CD4-positive, alpha-beta T cell treated with Interleukin-15 for 4 hours (primary cell): ENCODE measurements at regions not wholly inside any gene's neighbourhood (a gene's known extent, or its start where the extent isn't known, plus 50 kb on each side); places are given as distances from the start of the nearest gene placed in this dataset.

Source experiments
- DNase-seq: peaks from one replicate; pipeline ENCODE4 v3.0.0-alpha.2; 2020; ENCODE audit warnings: low spot score

DNA sequence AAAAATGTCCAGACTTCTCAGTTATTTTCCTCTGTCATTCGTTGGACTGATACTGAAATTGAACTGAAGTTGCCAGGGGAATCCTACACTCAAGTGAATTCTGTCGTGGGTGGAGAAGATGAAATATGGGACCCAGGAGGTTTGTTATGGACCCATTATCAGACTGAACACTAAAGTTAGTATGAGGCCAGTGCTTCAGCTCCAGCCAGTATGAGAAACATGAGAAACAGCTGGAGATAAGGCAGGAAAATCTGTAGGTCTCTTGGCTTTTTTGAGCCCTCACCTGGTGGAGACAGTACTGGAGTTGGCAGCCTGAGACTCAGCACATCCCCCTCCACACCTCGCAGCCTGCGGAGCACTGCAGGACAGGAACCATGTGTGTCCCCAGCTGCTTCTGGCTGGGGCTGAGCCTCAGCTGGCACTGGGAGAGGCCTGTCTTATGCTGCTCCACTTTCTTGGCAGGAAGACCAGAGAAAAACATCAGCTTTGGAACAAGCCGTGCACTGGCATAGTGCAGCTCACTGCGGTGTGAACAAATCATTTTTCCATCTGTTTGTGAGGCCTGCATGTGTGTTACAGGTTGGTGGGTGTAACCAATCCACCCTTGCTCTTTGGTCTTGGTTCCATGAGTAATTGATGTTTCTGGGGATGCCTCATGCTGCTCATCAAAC lies 641.0 kb downstream of the FGF9 start:
- no peak for DNase-seq

DNA sequence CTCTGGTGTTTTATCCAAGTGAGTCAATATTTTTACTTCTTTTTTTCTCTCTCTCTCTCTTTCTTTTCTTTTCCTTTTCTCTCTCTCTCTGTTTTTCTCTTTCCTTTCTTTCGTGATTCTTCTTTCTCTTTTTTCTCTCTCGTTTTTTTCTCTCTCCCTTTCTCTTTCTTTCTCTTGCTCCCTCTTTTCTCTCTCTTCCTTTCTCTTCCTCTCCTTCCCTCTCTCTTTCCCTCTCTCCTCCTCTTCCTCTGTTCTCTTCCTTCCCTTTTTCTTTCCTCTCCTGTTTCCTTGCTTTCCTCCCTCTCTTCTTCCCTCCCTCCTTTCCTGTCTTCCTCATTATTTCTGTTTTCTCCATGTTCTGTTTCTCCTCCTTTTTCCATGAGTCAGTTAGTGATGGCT lies 641.5 kb downstream of the FGF9 start:
- no peak for DNase-seq

DNA sequence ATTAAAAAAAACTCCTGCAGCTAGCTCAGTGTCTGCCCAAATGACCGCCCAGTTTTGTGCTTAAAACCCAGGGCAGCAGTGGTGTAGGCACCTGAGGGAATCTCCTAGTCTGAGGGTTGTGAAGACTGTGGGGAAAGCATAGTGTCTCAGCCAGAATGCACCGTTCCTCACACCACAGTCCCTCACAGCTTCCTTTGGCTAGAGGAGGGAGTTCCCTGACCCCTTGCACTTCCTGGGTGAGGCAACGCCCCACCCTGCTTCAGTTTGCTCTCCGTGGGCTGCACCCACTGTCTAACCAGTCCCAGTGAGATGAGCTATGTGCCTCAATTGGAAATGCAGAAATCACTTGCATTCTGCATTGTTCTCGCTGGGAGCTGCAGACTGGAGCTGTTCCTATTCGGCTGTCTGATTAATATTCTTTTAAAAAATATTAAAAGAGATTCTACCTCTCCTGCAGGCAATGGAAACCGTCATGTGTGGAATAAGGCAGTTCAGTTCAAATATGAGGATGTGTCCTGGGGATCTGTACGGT lies 645.7 kb downstream of the FGF9 start:
- DNase-seq, result no peak

DNA sequence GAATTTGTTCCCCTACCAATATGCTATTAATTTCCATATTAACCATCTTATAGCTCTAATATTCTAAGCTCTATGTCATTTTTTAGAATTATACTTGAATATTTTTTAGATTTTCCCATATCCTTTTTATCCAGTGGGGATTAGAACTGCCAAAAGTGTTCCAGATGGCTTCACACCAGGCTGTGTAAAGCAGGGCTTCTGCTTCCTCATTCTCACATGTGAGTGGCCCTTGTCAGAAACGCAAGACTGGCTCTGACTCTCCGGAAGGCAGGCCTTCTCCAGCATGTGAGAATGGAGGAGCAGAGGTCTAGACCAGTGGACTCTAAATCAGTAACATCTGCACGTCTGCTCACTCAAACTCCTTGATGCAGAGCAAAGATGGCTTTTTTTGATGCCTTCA lies 650.1 kb downstream of the FGF9 start:
- no peak for DNase-seq

DNA sequence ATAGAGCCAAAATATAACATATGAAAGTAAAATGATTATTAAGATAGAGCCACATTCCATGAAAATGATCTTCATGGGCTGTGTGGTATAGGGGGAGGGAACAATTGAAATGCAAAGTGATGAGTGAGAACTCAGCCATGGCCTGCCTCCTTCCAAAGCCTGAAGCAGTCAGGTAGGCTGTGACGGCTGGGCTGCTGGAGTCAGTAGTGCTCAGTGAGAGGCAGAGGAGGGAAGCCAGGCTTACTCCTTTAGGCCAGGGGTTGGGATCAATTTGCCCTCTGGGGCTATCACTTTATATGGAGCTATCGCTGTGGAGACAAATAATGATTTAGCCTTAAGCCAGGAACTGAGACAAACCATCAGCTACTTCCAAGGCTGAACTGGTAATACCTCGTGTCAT lies 654.9 kb downstream of the FGF9 start:
- no peak for DNase-seq

DNA sequence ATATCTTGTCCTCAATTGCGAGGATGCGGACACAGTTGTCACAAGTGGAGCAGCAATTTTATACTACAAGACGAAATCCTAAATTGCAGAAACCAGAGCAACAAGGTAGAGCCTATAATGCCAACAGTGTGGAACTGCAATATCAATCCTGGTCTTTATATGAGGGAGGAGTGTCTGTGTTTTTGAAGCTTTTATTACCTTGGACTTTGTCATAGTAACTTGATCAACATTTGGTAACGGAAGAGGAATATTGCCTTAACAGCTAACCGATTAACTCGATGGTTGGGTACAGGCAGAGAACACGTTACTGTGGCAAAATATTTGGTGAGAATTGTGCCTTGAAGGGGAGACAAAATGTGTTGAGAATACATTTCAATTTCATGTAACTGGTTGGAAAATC lies 661.5 kb downstream of the FGF9 start:
- no peak for DNase-seq

DNA sequence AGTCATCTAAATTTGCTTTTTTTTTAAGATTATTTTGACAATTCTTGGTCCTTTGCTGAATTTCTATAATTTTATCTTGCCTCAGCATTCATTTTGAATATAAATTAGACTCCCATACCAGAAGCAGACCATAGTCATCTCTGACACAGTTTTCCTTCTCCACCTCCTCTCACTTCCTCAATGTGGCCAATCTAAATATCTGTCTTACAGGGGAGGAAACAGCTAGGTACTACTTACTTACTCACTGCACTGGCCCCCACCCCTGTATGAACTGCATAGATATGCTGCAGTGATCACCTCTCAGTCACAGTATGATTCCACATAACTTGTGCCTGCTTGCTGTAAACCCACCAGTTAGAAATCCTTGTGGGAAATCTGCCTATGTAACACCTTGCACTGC lies 665.6 kb downstream of the FGF9 start:
- no peak for DNase-seq

DNA sequence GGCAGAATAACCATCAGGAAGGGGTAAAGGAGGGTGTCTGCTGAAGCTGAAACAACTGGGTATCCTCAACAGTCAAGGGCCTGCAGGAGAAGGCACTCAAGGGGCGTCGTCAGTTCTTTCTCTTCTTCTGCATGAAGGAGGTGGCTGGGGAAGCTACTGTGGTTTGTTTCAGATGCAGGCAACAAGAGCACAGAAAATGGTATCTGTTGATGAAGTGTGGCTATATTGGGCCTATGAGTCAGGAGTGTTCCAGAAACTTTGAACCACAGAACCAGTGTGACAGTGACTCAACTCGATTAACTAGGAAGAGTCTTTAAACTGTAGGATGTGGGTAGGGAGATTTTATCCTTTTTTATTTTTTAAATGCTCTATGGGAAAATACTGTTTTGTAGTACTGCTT lies 686.3 kb downstream of the FGF9 start:
- no peak for DNase-seq

DNA sequence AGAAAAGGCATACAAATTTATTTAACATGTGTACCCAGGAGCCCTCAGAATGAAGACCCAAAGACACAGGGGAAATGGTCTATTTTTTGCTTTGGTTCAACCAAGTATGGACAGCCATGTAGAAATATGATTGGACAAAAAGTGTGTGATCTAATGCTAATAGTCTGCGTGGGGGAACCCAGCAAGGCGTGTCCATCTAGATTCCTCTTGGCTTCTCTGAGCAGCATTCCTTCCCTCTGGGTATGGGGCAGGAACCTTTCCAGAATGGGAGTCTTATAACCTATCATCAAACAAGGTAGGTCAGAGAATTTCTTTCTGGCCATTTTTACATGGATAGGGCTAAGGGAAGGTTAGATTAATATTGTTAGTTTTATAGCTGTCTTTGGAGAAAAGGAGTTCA lies 698.2 kb downstream of the FGF9 start:
- no peak for DNase-seq

DNA sequence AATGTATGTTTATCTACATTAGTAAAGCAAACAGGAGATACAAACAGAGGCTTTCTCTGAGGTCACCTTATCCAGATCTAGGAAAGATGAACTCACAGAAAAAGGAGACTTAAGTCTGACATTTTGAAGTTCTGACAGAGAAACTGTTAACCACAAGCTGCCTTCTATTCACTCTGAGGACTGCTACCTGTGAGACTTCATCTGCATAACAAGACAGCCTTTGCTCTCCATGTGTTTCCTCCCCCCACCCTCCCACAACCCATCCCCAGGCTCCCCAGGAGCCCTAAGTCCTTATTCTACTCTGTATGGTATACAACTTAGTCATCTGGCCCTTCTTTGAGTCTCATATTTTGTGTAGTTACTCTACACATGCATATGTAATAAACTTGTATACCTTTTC lies 699.0 kb downstream of the FGF9 start:
- DNase-seq, result no peak

DNA sequence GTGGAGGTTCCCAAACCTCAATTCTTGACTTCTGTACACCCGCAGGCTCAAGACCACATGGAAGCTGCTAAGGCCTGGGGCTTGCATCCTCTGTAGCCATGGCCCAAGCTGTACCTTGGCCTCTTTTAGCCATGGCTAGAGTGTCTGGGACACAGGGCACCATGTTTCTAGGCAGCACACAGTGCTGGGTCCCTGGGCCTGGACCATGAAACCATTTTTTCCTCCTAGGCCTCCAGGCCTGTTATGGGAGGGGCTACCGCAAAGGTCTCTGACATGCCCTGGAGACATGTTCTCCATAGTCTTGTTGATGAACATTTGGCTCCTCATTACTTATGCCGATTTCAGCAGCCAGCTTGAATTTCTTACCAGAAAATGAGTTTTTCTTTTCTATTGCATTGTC lies 701.4 kb downstream of the FGF9 start:
- DNase-seq, result no peak

DNA sequence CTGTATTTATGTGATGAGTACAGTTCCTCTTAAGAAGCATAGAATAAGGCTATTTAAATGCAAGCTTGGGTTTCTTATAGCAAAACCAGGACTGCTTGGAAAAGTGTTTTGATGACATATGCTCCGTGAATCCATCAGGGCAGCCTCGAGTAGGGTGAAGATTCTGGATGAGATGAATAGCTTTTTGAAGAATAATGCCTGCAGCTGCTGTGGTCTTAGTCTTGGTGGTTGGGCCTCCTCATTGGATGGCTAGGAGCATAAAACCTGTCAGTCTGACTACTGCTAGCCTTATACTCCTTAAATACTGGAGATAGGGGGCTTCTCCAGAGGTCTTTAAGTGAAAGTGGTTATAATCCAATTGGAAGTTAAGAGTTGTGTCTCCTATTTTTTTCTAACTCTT lies 704.3 kb downstream of the FGF9 start:
- DNase-seq, result no peak

DNA sequence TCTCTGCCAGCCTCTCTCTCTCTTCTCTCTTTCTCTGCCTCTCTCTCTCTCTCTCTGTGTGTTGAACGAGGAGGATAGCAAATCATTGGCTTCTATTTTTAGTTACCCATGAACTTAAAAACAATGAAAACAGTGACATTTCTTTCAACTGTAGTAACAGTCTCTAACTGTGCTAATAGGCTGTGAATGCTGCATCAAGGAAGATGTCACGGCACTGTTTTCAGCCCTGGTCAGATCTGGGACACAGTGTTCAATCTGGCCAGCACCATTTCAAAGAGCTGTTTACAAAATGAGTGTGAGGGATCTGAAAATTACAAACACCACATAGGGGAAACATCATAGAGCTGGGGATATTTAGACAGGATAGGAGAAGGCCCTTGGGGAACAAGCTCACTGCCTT lies 717.0 kb downstream of the FGF9 start:
- DNase-seq, result no peak

DNA sequence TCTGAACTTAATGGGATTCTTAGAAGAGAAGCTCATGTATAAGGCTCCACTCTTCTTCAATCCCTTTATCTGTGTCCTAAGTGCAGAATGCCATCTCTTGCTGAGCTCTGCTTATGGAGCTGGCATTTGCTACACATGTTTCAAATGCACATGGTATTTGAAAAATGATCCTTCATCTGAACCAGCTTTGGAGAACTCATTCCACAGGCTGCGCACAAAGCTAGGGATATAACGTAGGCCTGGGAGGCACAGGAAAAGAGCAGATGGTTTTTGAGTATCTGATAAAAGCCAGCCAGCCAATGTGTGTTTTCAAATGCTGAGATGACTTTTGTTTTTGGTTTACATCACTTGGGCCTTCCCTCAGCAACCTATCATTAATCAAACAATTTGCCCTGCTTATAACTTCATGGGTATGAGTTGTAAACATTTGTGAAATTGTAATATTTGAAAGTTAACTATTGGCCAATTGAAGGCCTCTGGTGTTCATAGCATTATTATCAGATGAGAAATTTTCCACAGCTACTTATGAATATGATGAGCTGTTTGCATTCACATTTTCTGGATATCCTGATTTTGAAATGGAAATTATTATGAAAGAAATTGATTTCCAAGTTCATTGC lies 729.0 kb downstream of the FGF9 start:
- DNase-seq, result no peak

DNA sequence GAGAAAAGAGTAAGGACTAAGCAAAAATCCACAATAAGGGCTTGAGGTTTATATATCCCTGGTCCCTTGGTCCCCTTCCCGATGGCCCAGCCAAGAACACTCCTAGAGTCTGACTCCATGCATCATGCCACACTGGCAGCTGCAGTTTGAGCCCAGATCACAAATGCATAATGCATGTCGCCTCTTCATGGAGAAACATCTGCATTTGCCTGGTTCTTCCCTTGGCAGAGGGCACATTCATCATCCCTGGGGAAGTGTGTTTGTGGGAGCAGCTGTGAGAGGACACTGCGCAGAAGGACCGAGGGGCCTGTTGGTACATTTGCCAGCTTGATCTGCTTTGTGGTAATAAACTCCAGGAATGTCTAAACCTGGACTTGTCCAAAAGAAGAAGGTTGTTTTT lies 731.8 kb downstream of the FGF9 start:
- no peak for DNase-seq

DNA sequence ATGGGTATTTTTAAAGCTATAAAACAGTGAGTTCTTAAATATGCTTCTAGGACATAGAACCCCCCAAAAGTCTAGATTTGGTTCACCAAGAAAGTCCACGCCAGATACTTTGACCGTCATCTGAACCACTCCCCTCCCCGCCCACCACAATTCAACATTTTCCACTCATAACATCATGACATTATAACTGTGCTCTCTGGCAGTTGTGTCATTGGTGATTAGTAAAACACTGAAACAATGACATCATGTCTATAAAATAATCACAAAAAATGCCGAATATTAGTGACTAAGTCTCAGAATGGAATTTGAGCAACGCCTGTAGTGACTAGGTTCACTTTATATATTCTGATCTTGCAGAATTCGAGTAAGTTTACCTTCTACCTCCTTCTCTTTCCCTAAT lies 732.3 kb downstream of the FGF9 start:
- DNase-seq, result no peak

DNA sequence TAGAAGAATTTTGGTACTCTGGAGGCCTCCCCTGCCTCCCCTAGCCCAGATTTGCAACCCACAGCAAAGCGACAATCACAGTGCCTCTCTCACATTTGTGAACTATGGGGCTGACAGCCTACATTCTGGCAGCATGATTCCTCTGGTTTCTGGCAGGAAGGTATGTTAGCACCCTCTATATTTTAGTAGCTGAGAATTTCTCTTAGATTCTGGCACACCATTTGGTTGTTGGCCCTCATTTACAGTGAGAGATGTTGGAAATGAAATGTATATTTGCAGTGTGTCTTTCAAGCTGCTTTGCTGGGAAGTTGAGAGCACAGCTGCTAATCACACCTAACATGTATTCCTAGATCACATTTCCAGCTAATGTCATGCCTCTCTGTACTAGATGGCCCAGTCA lies 735.0 kb downstream of the FGF9 start:
- DNase-seq, result no peak

DNA sequence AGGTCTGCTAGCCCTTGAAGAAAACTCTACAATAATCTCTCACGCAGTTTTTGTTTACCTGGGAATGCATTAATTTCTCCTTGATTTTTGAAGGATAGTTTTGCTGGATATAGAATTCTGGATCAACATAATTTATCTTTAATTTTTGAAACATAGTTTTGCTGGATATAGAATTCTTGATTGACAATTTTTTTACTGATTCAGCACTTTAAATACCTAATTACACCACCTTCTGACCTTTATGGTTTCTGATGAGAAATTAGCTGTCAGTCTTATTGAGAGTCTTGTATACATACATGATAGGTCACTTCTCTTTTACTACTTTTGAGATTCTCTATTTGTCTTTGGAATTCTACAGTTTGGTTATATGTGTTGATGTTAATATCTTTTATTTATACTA lies 741.6 kb downstream of the FGF9 start:
- DNase-seq, result no peak

DNA sequence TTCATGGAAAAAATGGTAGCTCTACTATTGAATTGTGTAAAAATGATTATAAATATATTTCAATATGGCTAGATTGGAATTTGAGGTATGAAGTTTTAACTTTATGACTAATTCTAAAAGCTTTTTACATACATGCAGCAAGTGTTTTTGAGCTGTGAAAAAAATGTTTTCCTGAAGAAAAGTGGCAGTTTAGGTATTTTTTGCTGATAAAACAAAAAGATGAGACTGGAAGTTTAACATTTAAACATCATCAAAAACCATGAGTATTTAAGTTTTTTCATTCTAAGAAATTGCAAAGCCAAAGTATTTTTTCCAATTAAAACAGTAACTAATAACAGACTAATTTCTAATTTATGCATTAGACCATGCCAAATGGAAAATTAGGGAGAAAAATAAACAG lies 751.1 kb downstream of the FGF9 start:
- no peak for DNase-seq

DNA sequence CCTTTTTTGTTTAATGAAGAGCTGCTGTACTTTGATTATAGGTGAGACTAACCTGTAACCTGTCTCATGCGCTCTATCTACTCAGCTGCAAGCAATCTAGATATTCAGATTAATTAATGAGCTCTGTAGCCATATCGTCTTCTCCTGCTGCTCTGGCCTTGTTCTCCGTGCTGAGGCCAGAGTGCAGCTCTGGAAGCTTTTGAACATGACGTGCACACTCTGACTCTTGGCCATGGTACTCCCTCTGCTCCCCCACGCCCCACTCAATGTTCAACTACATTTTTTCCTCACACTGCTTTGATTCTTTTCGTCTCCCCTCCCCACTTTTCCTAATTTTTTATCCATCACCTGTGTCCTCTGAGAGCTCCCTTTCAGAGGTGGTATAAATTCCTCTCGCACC lies 751.8 kb downstream of the FGF9 start:
- DNase-seq, result no peak

DNA sequence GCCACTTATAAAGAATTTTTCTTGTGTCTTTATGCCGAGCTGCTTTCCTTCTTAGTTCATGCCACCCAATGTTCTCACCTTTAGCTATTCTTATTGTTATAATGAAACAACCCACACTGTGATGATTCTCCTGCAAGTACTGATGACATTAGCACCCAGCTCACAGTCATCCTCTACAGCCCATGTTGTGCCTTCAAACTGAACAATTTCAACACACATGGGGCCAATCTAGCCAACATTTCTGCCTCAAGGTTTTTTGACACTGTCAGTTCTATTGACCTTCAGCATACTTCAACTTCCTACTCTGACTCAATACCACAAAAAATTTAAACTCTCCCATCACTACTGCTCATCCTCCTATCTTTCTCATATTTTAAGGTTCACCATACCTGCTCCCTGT lies 752.4 kb downstream of the FGF9 start:
- DNase-seq, result no peak

DNA sequence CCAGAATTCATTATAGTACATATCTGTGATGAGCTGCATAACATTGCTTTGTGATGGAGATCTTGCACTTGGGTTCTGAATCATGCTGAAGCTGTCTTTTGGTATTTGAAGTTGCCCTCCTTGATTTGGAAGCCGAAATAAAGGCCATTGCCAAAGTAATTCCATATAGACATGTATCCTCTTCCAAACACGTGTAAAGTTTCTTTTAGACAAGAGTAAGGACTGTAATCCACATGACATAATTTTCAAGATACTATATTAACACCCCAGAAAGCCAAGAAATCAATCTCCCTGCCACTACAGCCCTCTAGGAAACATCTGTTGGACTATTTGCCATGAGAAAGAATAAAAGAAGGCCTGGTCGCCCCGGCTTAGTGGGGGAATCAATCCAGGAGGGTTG lies 754.2 kb downstream of the FGF9 start:
- DNase-seq, result no peak

DNA sequence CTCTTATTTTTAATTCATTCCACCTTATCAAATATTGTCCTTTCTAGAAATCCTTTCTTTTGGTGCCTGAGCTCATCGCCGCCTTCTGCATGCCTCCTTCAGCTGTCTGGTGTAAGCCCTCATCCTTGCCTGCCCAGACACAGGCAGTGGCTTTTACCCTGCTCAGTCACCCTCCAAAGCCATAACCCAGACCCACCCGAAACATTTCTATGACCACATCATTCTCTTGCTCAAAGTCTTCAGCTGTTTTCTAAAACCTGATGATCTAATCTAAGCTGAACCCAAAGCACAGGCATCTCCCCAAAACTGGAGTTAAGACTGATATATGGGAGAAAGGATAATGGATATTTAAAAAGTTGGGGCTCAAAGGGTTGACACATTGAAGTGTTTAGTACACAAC lies 753.7 kb upstream of the SGCG start:
- no peak for DNase-seq

DNA sequence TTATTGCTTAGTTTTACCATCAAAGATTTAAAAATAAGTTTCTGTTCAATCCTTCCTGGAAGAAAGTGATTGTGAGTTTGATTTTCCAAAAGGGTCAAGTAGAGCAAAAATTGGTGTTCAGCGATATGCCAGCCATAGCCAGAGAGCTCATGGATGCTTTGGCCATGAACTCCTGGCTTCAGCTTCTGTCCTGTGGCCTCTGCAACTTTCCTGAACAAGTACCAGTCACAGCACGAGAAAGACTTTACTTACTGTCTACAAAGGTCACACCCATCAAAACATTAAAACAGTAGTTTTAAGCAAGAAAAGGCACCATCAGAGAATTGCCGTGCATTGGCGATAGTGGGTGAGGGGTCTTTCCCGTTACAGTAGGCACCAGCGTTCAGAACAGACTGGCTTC lies 753.0 kb upstream of the SGCG start:
- no peak for DNase-seq
